Right cardiac atrium (tissue), 5 donors: ENCODE measurements at regions not wholly inside any gene's neighbourhood (a gene's known extent, or its start where the extent isn't known, plus 50 kb on each side); places are given as distances from the start of the nearest gene placed in this dataset.

Experiments
- ATAC-seq, 2 donors: fragments of 200-7000 bp; cut with Tn5 transposase; one replicate each; pipeline versions ENCODE4 v1.8.0 to v1.9.1; 2020; ENCODE audit warnings: moderate library complexity in 2 of 2, mild to moderate bottlenecking in 1 of 2
- DNase-seq, 3 donors: peaks; one replicate each; pipeline ENCODE4 v3.0.0-alpha.2; 2020
- H3K27ac ChIP-seq: one replicate; pipeline ENCODE4 v1.5.1; 2013; ENCODE audit warnings: mild to moderate bottlenecking, low read length, control low read depth, moderate library complexity
- H3K27me3 ChIP-seq: one replicate; pipeline ENCODE4 v1.6.1; 2013; ENCODE audit not compliant: control insufficient read depth, insufficient read depth
- H3K4me1 ChIP-seq: one replicate; pipeline ENCODE4 v1.6.1; 2013; ENCODE audit warnings: low read length; ENCODE audit not compliant: control insufficient read depth, insufficient read depth
- H3K4me3 ChIP-seq: one replicate; pipeline ENCODE4 v1.5.1; 2013; ENCODE audit warnings: low read length, control low read depth
- H3K9me3 ChIP-seq: one replicate; pipeline ENCODE4 v1.6.1; 2013; ENCODE audit warnings: low read length; ENCODE audit not compliant: control insufficient read depth
- WGBS: extraction: QIAGEN DNeasy Blood & Tissue Kit; methylation state at CpG from one replicate; pipeline ENCODE4 v1.1.7; 2013; 5-methylcytosine and 5-hydroxymethylcytosine counted together
- intact Hi-C, 4 donors: fragments of 100-400 bp; cut with DNase I; formaldehyde crosslinking; loops; one replicate each; pipeline versions ENCODE4 v1.11.0 to v1.14.0; 2022 to 2023
- donor health status: healthy with polysubstance abuse.
- donor health status: DM: no; HTN: yes; CAD: no.
- donor health status: DM: no; HTN: no; CAD: no.
- donor health status: DM: no; HTN: yes; CAD: no; lungs with severe emphysema.
- donor health status: DM: yes; HTN: yes; CAD: no.

DNA sequence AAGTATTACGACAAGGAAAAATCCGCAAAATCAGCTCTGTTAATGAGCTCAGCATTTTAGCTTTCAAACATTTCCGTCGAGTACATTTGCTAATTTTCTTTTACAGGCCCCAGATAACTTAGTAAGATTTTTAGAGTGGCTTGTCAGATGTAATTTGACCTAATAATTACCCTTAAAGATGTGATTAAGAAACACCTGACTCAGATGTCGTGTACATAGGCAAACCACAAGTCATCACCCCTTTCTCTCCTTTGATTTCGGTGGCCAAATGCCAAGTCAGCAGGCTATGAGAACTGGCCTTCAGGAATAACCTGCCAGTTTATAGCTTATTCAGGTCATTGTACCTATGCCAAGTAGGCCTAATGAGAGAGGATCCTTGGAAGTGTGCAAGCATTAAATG is 369.6 kb downstream of the PCDH7 start:
- H3K27ac ChIP-seq, result no peak overlapping the region
- WGBS, result 73% methylated on average over 6 of the region's 6 CpGs
- H3K27me3 ChIP-seq, result no peaks in the 10 kb centered on the region
- no peaks in the 10 kb centered on the region for H3K9me3 ChIP-seq
- peak; percentile 68 to 70 for ATAC-seq
- no peaks in the 10 kb centered on the region for H3K4me1 ChIP-seq
- DNase-seq, result peak in 2 of 3 donors; percentile 12 to 20
- no peak overlapping the region for H3K4me3 ChIP-seq
- intact Hi-C loops, result no loop called here

GRCh38 chr4:31094474-31094873 is 374.3 kb downstream of the PCDH7 start:
- no peak for ATAC-seq
- peaks cover 1% of the 10 kb centered on the region for H3K4me1 ChIP-seq
- H3K27ac ChIP-seq, result no peak overlapping the region
- WGBS, result 65% methylated on average over 2 of the region's 2 CpGs
- no peaks in the 10 kb centered on the region for H3K27me3 ChIP-seq
- no peak overlapping the region for H3K4me3 ChIP-seq
- H3K9me3 ChIP-seq, result no peaks in the 10 kb centered on the region
- no peak for DNase-seq
- intact Hi-C loops, result no loop called here

DNA sequence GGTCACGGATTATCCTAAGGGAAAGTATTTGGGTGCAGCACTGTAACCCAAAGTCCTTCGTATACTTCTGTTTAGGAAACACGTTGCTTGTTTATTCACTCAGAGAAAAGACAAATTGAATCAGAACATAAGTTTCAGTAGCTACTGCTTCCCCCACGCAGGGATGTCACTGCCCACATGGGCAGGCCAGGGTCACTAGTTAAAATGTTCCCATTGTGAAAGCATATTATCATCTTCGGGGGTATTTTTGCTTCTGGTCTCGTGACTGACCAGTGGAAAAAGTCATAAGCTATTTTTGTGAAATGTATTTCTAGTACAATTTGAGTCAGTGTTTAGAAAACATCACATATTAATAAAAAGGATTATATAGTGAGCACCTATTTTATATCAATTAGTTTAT is 377.8 kb downstream of the PCDH7 start:
- WGBS, result 71% methylated on average over 6 of the region's 6 CpGs
- H3K27ac ChIP-seq, result no peak overlapping the region
- no peaks in the 10 kb centered on the region for H3K9me3 ChIP-seq
- H3K4me1 ChIP-seq, result peaks cover 1% of the 10 kb centered on the region
- ATAC-seq, result no peak
- no peak for DNase-seq
- no peak overlapping the region for H3K4me3 ChIP-seq
- intact Hi-C loops, result no loop called here
- no peaks in the 10 kb centered on the region for H3K27me3 ChIP-seq

- Histone ChIP-seq H3K4me3 (no peak overlapping the region), H3K9me3 (no peaks in the 10 kb centered on the region), H3K27me3 (no peaks in the 10 kb centered on the region), H3K4me1 (peaks cover 1% of the 10 kb centered on the region), H3K27ac (no peak overlapping the region)
- ATAC-seq, result no peak
- DNase-seq, result no peak
- intact Hi-C loops, result no loop called here
- 68% methylated on average over 1 of the region's 1 CpG for whole genome bisulfite sequencing
Measured at GRCh38 chr4:31100536-31100935, 380.4 kb downstream of the PCDH7 start.

DNA sequence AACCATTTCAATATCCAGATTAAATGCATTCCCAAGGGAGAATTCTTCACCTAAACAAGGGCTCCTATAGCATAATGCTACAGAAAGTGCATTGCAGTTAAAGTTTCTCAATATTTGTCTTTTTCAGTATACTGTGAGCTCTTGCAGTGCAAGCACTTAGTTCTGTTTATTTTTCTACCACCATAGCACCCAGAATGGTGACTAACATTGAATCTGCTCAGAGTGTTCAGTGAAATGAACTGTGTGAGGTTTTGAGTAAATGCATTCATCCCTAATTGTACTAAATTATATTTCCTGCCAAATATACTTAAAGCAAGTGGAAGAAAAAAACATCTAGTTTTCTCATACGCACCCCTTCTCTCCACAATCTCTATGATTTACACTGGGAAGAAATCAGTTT is 383.9 kb downstream of the PCDH7 start:
- no peak for ATAC-seq
- H3K9me3 ChIP-seq, result no peaks in the 10 kb centered on the region
- 87% methylated on average over 1 of the region's 1 CpG for WGBS
- H3K27ac ChIP-seq, result no peak overlapping the region
- intact Hi-C loops, result no loop called here
- no peak overlapping the region for H3K4me3 ChIP-seq
- no peak for DNase-seq
- peaks cover under 1% of the 10 kb centered on the region for H3K4me1 ChIP-seq
- H3K27me3 ChIP-seq, result no peaks in the 10 kb centered on the region

GRCh38 chr4:31104577-31104976 is 384.4 kb downstream of the PCDH7 start:
- Histone ChIP-seq H3K27ac (no peak overlapping the region), H3K4me3 (no peak overlapping the region), H3K4me1 (no peaks in the 10 kb centered on the region), H3K27me3 (no peaks in the 10 kb centered on the region), H3K9me3 (no peaks in the 10 kb centered on the region)
- no peak for ATAC-seq
- intact Hi-C loops, result no loop called here
- DNase-seq, result no peak
- 76% methylated on average over 3 of the region's 3 CpGs for WGBS

GRCh38 chr4:31106419-31106818 is 386.2 kb downstream of the PCDH7 start:
- no peaks in the 10 kb centered on the region for H3K9me3 ChIP-seq
- 70% methylated on average over 1 of the region's 1 CpG for WGBS
- no peak for ATAC-seq
- no peak for DNase-seq
- H3K4me3 ChIP-seq, result no peak overlapping the region
- H3K27me3 ChIP-seq, result no peaks in the 10 kb centered on the region
- intact Hi-C loops, result no loop called here
- no peaks in the 10 kb centered on the region for H3K4me1 ChIP-seq
- no peak overlapping the region for H3K27ac ChIP-seq

GRCh38 chr4:31107362-31107761 is 387.2 kb downstream of the PCDH7 start:
- no peak for DNase-seq
- intact Hi-C loops, result no loop called here
- Histone ChIP-seq H3K4me3 (no peak overlapping the region), H3K9me3 (no peaks in the 10 kb centered on the region), H3K27ac (no peak overlapping the region), H3K27me3 (no peaks in the 10 kb centered on the region), H3K4me1 (no peaks in the 10 kb centered on the region)
- 60% methylated on average over 2 of the region's 2 CpGs for WGBS
- no peak for ATAC-seq

DNA sequence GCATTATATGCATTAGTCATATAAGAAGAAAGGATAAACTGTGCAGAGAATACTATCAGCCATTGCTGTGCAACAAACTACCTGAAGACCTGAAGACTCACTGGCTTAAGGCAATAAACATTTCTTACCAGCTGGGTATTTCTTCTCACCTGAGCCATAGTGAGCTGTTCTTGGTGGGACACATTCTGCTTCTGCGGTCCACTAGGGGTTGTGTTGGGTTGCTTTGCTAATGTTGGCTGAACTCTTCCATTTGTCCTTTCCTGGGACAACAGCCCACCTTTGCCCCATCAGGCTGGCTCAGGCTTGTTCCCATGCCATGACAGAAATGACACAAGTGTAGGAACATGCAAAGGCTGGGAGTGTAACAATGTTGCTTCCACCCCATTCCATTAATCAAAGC is 388.6 kb downstream of the PCDH7 start:
- H3K4me1 ChIP-seq, result no peaks in the 10 kb centered on the region
- H3K9me3 ChIP-seq, result no peaks in the 10 kb centered on the region
- ATAC-seq (no peak), DNase-seq (no peak)
- H3K27ac ChIP-seq, result no peak overlapping the region
- 98% methylated on average over 1 of the region's 1 CpG for WGBS
- H3K27me3 ChIP-seq, result no peaks in the 10 kb centered on the region
- intact Hi-C loops, result no loop called here
- H3K4me3 ChIP-seq, result no peak overlapping the region

- DNase-seq, result no peak
- Histone ChIP-seq H3K27me3 (no peaks in the 10 kb centered on the region), H3K4me1 (no peaks in the 10 kb centered on the region), H3K27ac (no peak overlapping the region), H3K4me3 (no peak overlapping the region), H3K9me3 (no peaks in the 10 kb centered on the region)
- intact Hi-C loops, result no loop called here
- no peak for ATAC-seq
Measured at GRCh38 chr4:31111790-31112189, 391.6 kb downstream of the PCDH7 start.

DNA sequence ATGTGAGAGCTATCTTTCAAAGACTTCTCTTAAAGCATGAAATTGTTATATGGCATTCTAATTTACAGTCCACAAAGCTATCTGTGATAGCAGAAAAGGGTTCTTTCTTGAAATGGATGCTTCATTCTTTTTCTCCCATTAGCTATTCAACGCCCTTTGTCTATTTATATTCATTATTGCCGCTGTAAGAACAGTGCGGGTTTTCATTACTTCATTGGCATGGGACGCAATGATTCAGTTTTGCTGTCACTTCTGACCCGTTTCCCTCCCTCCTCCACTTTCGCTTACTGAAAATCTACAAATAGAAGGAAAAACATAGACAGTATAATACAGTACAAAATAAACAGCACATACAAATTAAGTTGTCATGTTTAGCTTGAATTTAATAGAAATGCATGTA is 394.6 kb downstream of the PCDH7 start:
- Histone ChIP-seq H3K27ac (no peak overlapping the region), H3K4me3 (no peak overlapping the region), H3K9me3 (no peaks in the 10 kb centered on the region), H3K4me1 (no peaks in the 10 kb centered on the region), H3K27me3 (no peaks in the 10 kb centered on the region)
- intact Hi-C loops, result no loop called here
- 84% methylated on average over 6 of the region's 6 CpGs for WGBS
- DNase-seq (no peak), ATAC-seq (no peak)

DNA sequence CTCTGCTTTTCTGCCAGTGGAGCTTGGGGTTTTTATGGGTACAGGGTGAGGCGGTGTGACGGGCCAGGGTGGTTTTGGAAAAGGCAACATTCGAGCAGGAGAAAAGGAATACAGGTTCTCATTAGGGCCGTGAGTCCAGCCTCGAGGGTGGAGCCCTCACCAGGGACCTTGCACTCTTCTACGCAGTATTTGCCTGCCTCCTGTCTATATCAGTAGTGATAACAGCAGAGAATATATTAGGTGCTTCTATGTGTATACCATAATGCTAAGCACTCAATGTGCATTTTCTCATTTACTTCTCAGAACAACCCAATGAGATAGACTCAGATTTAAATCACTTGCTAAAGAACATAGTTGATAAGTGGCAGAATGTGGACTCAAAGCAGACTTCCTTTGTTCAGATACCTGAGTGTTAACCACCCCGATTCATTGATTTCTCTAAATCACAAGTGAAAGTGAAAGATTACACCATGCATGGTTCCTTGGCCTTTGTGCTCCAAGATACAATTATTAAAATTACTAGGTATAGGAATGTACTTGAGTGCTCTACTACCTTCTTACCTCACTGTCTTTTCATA is 403.9 kb downstream of the PCDH7 start:
- no peak overlapping the region for H3K4me3 ChIP-seq
- 92% methylated on average over 7 of the region's 7 CpGs for WGBS
- DNase-seq (no peak), ATAC-seq (no peak)
- intact Hi-C loops, result no loop called here
- no peaks in the 10 kb centered on the region for H3K27me3 ChIP-seq
- H3K27ac ChIP-seq, result no peak overlapping the region
- H3K9me3 ChIP-seq, result no peaks in the 10 kb centered on the region
- H3K4me1 ChIP-seq, result no peaks in the 10 kb centered on the region
